SK-N-MC (cell line): ENCODE measurements at regions not wholly inside any gene's neighbourhood (a gene's known extent, or its start where the extent isn't known, plus 50 kb on each side); places are given as distances from the start of the nearest gene placed in this dataset.

Experiments used
- DNase-seq: peaks from one replicate; pipeline ENCODE4 v3.0.0-alpha.2; 2011; ENCODE audit warnings: low read depth, low spot score
- H3K27ac ChIP-seq: fragments of 200-600 bp; sonication (generic); 2 replicates; pipeline ENCODE4 v1.5.1; 2016; ENCODE audit warnings: mixed run types
- H3K36me3 ChIP-seq: fragments of 200-600 bp; sonication (generic); 2 replicates; pipeline ENCODE4 v1.6.1; 2017; ENCODE audit warnings: antibody characterized with exemption, low read length, mixed read lengths; ENCODE audit not compliant: insufficient read depth
- H3K4me3 ChIP-seq: fragments of 200-600 bp; sonication (generic); 2 replicates; pipeline ENCODE4 v1.5.1; 2016
- H3K9ac ChIP-seq: fragments of 200-600 bp; sonication (generic); 2 replicates; pipeline ENCODE4 v1.8.0; 2017; ENCODE audit warnings: mixed run types, mixed read lengths; ENCODE audit not compliant: insufficient read length
- H3K9me3 ChIP-seq: fragments of 200-600 bp; sonication (generic); 2 replicates; pipeline ENCODE4 v1.6.1; 2017; ENCODE audit warnings: low read depth, mild to moderate bottlenecking, antibody characterized with exemption, low read length, moderate library complexity, mixed read lengths
- EZH2 ChIP-seq: fragments of 200-600 bp; sonication (generic); IDR thresholded peaks from one replicate; pipeline ENCODE4 v1.6.1; 2017; ENCODE audit warnings: antibody characterized with exemption
- FOXP2 ChIP-seq: optimal IDR thresholded peaks from 2 replicates; pipeline ENCODE3; 2011; ENCODE audit warnings: mild to moderate bottlenecking, moderate library complexity; ENCODE audit not compliant: insufficient read depth; ENCODE audit errors: extremely low read length, control extremely low read depth
- POLR2AphosphoS5 ChIP-seq: IDR thresholded peaks from 2 replicates; pipeline ENCODE4 v1.6.1; 2012; ENCODE audit warnings: mild to moderate bottlenecking, low read depth, low read length, borderline replicate concordance

DNA sequence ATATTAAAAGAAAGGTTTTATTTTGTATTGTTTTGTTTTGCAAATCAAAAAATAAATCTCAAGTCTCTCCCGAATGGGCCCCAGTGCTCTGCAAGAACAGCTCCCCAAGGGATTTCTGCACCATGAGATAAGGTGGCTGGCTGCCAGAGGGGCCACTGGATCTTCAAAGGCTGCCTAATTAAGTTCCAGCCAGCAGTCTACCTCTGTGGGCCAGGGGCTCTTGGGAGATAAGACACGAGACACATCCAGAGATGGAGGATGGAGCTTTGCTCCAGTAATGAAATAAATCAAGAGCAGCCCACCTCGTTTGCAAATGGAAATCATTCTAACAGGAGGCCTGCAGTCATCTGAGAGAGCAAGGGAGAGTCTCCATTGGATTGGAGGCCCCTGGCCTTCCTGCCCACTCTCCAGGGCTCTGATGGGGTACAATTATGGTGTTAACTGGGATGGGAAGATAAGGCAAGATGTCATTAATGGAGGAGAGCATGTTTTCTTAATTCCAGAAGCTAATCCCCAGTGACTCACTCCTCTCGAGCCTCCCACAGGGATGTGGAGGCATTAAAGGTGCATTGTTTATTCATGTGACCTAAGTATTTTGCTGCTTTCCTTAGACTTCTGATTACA is 155.2 kb upstream of the KAZN start:
- no peak overlapping the region for H3K27ac ChIP-seq
- TF ChIP-seq POLR2AphosphoS5 (no peak), FOXP2 (no peak)

DNA sequence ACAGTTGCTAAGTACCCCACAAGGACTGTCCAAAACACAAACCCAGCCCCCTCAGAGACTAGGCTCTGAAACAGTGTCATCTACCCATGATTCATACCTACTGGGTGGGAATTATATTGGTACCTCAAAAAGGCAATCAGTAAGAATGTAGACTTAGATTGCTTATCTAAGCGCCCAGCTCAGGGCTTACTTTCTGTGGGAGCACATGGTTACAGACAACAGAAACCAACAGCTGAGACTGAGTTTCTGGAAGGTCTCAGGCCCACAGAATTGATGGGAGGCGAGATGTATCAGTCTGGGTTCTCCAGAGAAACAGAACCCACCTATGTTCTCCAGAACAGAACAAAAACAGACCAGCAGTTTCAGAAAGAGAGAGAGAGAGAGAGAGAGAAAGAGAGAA is 147.3 kb upstream of the KAZN start:
- no peak for TF ChIP-seq EZH2
- no peak for TF ChIP-seq FOXP2
- TF ChIP-seq POLR2AphosphoS5 = no peak
- Histone ChIP-seq H3K9me3 (no peaks in the 10 kb centered on the region), H3K4me3 (no peak overlapping the region), H3K27ac (no peak overlapping the region), H3K36me3 (no peaks in the 10 kb centered on the region), H3K9ac (no peak overlapping the region)
- DNase-seq = no peak

More for the DNA sequence above, 155.2 kb upstream of the KAZN start:
- no peak overlapping the region for H3K9ac ChIP-seq
- H3K36me3 ChIP-seq = no peaks in the 10 kb centered on the region
- H3K9me3 ChIP-seq = no peaks in the 10 kb centered on the region
- no peak for DNase-seq
- H3K4me3 ChIP-seq = no peak overlapping the region

DNA sequence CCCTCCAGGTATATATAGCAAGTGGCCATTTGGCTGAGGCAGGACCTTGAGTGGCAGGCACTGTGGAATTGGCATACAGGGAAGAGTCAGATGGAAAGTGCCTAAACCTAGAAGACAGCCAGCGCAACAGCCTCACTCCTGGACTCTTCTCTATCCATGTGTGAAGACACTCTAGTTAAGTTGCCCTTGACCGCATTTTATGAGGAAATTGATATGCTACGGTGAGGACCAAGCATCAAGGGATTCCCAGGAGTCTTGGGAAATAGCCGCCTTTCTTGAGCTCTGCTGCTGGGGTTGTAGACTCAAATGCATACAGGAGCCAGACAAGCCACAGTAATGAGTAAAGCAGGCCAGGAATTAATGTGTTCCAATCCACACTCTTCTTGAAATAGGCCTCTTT is 145.9 kb upstream of the KAZN start:
- no peak overlapping the region for H3K9ac ChIP-seq
- no peak overlapping the region for H3K4me3 ChIP-seq
- no peaks in the 10 kb centered on the region for H3K36me3 ChIP-seq
- no peak overlapping the region for H3K27ac ChIP-seq
- no peaks in the 10 kb centered on the region for H3K9me3 ChIP-seq
- TF ChIP-seq EZH2 = no peak
- no peak for TF ChIP-seq FOXP2
- no peak for TF ChIP-seq POLR2AphosphoS5
- DNase-seq = no peak

DNA sequence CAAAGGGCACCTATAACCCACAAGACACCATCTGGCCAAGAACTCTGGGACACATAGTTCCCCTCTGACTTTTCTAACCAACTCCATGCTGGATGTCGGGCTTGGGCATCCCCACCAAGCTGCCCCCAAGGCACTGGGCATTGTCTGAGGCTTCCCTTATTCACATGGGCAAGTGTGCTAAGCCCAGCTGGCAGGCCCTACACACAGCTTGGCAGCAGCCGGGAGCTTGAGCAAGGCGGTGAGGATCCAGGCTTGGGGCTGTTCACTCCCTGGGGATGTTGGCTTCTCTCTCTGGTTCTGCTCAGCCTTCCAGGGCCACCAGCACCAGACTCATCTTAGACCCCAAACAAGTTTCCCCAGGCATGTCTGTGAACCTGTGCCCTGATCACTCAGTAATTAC is 138.3 kb upstream of the KAZN start:
- H3K9me3 ChIP-seq = no peaks in the 10 kb centered on the region
- H3K9ac ChIP-seq = no peak overlapping the region
- no peaks in the 10 kb centered on the region for H3K36me3 ChIP-seq
- no peak for TF ChIP-seq FOXP2
- TF ChIP-seq POLR2AphosphoS5 = no peak
- no peak for TF ChIP-seq EZH2
- no peak for DNase-seq
- H3K4me3 ChIP-seq = no peak overlapping the region
- no peak overlapping the region for H3K27ac ChIP-seq

DNA sequence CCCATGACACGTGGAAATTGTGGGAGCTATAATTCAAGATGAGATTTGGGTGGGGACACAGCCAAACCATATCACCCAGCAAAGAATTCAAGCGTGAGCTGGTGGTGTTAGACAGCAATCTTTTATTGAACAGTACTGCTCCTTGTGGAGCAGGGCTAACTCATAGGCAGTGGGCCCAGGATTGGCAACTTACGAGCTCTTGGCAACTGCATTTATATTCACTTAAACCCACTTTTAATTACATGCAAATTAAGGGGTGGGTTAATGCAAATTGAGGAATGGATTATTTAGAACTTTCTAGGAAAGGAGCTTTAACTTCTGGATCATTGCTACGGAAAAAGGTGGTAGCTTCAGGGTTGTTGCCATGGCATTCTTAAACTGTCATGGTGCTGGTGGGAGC is 135.6 kb upstream of the KAZN start:
- DNase-seq = no peak
- TF ChIP-seq FOXP2 (no peak), EZH2 (no peak), POLR2AphosphoS5 (no peak)
- Histone ChIP-seq H3K9me3 (no peaks in the 10 kb centered on the region), H3K4me3 (no peak overlapping the region), H3K27ac (no peak overlapping the region), H3K36me3 (no peaks in the 10 kb centered on the region), H3K9ac (no peak overlapping the region)

DNA sequence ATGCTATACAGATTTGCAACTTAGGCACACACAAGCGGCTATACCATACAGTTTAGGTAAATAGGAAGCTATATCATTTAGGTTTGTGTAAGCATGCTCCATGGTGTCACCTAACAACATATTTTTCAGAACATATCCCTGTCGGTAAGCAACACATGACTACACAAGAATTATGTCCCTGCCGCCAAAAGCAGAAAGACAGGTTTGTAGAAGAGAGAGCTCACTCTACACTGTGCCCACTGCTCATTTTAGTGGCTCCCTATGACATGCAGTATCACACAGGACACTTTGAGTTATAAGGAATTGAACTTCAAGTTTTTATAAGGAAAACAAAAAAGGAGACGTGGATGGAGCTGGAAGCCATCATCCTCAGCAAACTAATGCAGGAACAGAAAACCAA is 132.5 kb upstream of the KAZN start:
- Histone ChIP-seq H3K9me3 (no peaks in the 10 kb centered on the region), H3K9ac (no peak overlapping the region), H3K27ac (no peak overlapping the region), H3K36me3 (no peaks in the 10 kb centered on the region), H3K4me3 (no peak overlapping the region)
- DNase-seq = no peak
- TF ChIP-seq EZH2 (no peak), FOXP2 (no peak), POLR2AphosphoS5 (no peak)

DNA sequence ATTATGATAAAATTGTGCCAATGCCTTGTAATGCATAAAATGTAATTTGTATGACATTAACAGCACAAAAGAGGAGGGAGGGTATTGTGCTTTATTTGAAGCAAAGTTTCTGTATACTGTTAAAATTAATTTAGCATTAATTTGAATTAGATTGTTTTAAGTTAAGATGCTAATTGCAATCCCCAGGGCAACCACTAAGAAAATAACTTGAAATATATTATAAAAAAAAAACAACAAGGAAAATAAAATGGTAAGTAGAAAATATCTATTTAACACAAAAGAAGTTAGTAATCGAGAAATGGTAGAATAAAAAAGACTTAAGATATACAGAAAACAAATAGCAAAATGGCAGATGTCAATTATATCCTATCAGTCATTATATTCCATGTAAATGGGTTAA is 131.4 kb upstream of the KAZN start:
- H3K9ac ChIP-seq = no peak overlapping the region
- no peak for DNase-seq
- H3K4me3 ChIP-seq = no peak overlapping the region
- no peaks in the 10 kb centered on the region for H3K36me3 ChIP-seq
- TF ChIP-seq POLR2AphosphoS5 = no peak
- TF ChIP-seq EZH2 = no peak
- TF ChIP-seq FOXP2 = no peak
- no peaks in the 10 kb centered on the region for H3K9me3 ChIP-seq
- no peak overlapping the region for H3K27ac ChIP-seq

DNA sequence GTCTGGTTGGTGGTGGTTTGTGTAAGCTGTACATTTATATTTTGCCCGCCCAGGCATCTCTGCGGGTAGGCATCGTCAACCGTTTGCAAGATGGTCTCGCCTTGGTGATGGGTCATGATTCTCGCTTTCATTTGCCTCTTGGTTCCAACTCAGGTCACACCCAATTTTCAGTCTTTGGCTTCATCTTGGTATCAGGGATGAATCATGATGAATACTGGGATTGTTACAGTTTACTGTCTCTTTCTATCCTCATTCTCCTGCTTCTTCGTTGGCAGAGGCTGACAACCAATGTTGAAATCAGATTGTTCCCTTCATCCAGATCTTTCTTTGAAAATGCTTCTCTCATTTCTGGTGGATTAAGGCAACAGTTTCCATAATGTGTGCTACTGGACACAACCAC is 129.7 kb upstream of the KAZN start:
- no peak overlapping the region for H3K4me3 ChIP-seq
- TF ChIP-seq POLR2AphosphoS5 = no peak
- no peak for TF ChIP-seq FOXP2
- no peak for TF ChIP-seq EZH2
- no peaks in the 10 kb centered on the region for H3K9me3 ChIP-seq
- H3K36me3 ChIP-seq = no peaks in the 10 kb centered on the region
- no peak overlapping the region for H3K9ac ChIP-seq
- no peak overlapping the region for H3K27ac ChIP-seq
- no peak for DNase-seq

DNA sequence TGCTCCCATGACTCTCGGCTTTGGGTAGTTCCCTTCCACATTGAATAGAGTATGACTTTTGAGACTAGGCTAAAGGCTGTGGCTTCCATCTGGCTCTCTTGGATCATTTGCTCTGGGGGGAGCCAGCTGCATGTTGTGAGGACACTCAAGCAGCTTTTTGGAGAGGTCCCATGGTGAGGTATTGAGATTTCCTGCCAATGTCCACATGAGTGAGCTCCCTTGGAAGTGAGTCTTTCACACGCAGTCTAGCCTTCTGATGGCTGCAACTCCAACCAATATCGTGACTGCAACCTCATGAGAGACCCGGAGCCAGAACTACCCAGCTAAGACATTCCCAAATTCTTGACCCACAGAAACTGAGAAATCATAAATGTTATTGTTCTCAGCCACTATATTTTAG is 127.7 kb upstream of the KAZN start:
- Histone ChIP-seq H3K4me3 (no peak overlapping the region), H3K9ac (no peak overlapping the region), H3K36me3 (no peaks in the 10 kb centered on the region), H3K9me3 (no peaks in the 10 kb centered on the region), H3K27ac (no peak overlapping the region)
- TF ChIP-seq EZH2 (no peak), FOXP2 (no peak), POLR2AphosphoS5 (no peak)
- no peak for DNase-seq

DNA sequence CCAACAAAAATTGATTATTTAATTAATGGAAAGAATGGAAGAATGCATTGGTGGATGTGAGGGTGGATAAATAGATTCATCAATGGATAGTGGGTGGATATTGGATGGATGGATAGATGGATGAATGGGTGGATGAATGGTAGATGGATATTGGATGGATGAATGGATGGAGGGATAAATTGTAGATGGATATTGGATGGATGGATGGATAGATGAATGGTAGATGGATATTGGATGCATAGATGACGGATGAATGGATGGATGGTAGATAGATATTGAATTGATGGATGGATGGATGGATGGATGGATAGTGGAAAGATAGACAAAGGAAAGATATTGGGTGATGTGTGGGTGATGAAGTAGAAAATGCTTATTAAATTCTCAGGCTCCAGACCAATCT is 123.6 kb upstream of the KAZN start:
- no peak overlapping the region for H3K27ac ChIP-seq
- H3K4me3 ChIP-seq = no peak overlapping the region
- no peaks in the 10 kb centered on the region for H3K36me3 ChIP-seq
- no peak for DNase-seq
- TF ChIP-seq FOXP2 = no peak
- no peak overlapping the region for H3K9ac ChIP-seq
- H3K9me3 ChIP-seq = no peaks in the 10 kb centered on the region
